Stimulated activated CD4-positive, alpha-beta T cell treated with anti-CD3 and anti-CD28 coated beads, TNF-alpha, amount 100 ng/mL, for 48 hours (primary cell): ENCODE measurements at regions not wholly inside any gene's neighbourhood (a gene's known extent, or its start where the extent isn't known, plus 50 kb on each side); places are given as distances from the start of the nearest gene placed in this dataset.
"Not testable (repeated sequence)": the region's sequence is repeated elsewhere in the genome, so short reads cannot be mapped to it uniquely, and the experiment has no call there.

Source experiments
- DNase-seq, 3 donors: peaks; one replicate each; pipeline ENCODE4 v3.0.0-alpha.2; 2020; ENCODE audit warnings: low read depth in 3 of 3

DNA sequence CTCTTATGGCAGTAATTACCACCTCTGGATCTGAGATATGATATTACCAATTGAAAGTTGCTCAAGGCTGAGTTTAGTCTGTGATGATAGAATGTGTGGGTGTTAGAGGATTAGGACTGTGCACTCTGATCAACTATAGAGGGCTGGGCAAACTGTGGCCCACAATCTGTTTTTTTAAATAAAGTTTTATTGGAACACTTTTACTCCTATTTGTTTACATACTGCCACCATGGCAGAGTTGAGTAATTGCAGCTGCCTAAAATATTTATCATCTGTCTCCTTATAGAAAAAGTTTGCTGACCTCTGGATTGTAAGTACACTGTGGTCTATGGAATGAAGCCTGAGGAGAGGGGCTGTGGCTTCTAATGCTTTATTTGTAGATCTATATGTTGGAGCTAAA is 71.5 kb upstream of the N4BP1 start:
- no peak for DNase-seq

DNA sequence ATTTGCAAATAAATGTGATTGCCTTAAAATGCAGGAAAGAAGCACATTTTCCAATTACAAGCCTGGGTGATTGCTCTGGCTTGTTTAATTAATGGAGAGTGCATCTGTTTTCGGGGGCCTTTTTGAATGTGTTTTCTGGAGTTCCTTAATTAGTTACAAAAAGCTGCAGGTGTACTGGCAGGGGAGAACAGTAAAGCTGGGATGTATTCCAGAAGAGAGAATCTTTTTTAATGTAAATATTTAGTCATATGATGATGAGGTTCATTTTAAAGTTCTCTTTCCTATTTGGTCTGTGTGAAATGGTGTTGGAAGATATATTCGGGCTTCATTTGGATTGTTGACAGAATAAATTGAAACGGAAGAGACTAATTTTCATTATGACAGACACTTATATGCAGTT is 70.9 kb upstream of the N4BP1 start:
- no peak for DNase-seq

DNA sequence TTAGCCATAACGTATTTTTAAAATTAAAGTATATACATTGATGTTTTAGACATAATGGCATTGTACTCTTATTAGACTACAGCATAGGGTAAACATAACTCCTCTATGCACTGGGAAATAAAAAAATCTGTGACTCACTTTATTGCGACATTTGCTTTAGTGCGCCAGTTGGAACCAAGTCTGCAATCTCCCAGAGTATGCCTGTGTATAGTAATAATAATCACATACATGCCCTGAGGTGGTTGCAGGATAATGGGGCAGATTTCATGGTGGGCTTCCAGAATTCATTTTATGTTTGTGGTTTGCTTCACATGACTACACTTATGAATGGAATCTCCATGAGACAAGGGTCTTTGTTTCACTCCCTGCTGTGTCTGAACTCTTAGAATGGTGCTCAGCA is 66.9 kb upstream of the N4BP1 start:
- DNase-seq, result no peak

DNA sequence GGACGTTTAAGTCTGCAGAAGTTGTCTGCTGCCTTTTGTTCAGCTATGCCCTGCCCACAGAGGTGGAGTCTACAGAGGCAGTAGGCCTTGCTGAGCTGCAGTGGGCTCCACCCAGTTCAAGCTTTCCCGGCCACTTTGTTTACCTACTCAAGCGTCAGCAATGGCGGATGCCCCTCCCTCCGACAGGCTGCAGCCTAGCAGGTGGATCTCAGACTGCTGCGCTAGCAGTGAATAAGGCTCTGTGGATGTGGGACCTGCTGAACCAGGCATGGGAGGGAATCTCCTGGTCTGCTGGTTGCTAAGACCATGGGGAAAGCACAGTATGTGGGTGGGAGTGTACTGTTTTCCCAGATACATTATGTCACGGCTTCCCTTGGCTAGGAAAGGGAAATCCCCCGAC is 58.2 kb upstream of the N4BP1 start:
- not testable (repeated sequence) for DNase-seq

DNA sequence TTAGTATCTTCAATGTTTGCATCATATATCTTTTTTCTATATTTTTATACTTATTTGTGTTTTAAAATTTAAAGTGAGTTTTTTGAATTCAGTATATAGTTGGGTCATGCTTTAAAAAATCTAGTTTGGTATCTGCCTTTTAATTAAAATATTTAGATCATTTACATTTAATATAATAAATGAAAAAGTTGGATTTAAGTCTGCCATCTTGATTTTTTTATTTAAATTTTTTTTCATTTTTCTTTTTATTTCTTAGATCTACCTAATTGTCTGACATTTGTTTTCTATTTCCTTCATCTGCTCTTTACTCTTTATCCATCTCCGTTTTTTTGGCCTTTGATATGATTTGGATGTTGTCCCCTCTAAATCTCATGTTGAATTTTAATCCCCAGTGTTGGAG is 50.0 kb upstream of the N4BP1 start:
- DNase-seq, result no peak
